DND-41 (cell line): ENCODE measurements at regions not wholly inside any gene's neighbourhood (a gene's known extent, or its start where the extent isn't known, plus 50 kb on each side); places are given as distances from the start of the nearest gene placed in this dataset.

ENCODE experiments used
- EZH2 ChIP-seq: IDR thresholded peaks from 3 replicates; pipeline ENCODE4 v1.6.1; 2012; ENCODE audit warnings: borderline replicate concordance, low read depth, mild to moderate bottlenecking, moderate library complexity, low read length, inconsistent platforms; ENCODE audit not compliant: severe bottlenecking
- TF ChIP-seq, protein P1 (sequence below): IDR thresholded peaks from 2 replicates; pipeline ENCODE4 v1.5.1; 2012; ENCODE audit warnings: borderline replicate concordance, low read length, moderate library complexity, mild to moderate bottlenecking; ENCODE audit not compliant: poor library complexity, severe bottlenecking; ENCODE audit errors: extremely low read depth

DNA sequence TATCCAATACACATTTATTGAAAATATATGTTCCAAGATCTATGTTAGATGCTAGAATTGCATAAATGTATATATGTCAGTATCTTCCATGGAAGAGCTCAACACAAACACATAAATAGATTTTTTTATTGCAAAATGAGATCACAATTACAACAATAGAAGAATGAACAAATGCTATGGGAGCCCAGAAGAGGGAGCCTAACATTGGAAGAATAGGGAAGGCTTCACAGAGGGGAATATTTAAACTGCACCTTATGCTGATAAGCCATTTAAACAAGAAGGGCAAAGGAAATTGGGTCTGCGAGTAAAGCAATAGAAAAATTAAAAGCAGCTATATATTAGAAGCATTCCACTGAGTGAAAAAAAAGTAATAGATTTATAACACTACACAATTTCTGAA is 96.1 kb upstream of the LRRC55 start:
- TF ChIP-seq, protein P1, sequence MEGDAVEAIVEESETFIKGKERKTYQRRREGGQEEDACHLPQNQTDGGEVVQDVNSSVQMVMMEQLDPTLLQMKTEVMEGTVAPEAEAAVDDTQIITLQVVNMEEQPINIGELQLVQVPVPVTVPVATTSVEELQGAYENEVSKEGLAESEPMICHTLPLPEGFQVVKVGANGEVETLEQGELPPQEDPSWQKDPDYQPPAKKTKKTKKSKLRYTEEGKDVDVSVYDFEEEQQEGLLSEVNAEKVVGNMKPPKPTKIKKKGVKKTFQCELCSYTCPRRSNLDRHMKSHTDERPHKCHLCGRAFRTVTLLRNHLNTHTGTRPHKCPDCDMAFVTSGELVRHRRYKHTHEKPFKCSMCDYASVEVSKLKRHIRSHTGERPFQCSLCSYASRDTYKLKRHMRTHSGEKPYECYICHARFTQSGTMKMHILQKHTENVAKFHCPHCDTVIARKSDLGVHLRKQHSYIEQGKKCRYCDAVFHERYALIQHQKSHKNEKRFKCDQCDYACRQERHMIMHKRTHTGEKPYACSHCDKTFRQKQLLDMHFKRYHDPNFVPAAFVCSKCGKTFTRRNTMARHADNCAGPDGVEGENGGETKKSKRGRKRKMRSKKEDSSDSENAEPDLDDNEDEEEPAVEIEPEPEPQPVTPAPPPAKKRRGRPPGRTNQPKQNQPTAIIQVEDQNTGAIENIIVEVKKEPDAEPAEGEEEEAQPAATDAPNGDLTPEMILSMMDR: no peak
- TF ChIP-seq EZH2: no peak
